GM21786 (cell line): ENCODE measurements at regions not wholly inside any gene's neighbourhood (a gene's known extent, or its start where the extent isn't known, plus 50 kb on each side); places are given as distances from the start of the nearest gene placed in this dataset.

ENCODE experiments used
- ATAC-seq: cut with Tn5 transposase; IDR thresholded peaks from one replicate; pipeline ENCODE4 v1.9.1; 2021; ENCODE audit not compliant: unreplicated experiment

GRCh38 chr3:178302966-178303930, 233.0 kb upstream of the KCNMB2 start:
- no peak for ATAC-seq

- no peak for ATAC-seq
Observed at GRCh38 chr3:178304758-178305467, 231.3 kb upstream of the KCNMB2 start.

GRCh38 chr3:178306432-178307115, 229.7 kb upstream of the KCNMB2 start:
- no peak for ATAC-seq

- no peak for ATAC-seq
Observed at GRCh38 chr3:178308771-178309170, 227.5 kb upstream of the KCNMB2 start.

GRCh38 chr3:178310949-178311348, 225.3 kb upstream of the KCNMB2 start:
- no peak for ATAC-seq

GRCh38 chr3:178313716-178314115, 222.5 kb upstream of the KCNMB2 start:
- ATAC-seq, result no peak

GRCh38 chr3:178318340-178318739, 217.9 kb upstream of the KCNMB2 start:
- ATAC-seq, result no peak

GRCh38 chr3:178318941-178319816, 217.1 kb upstream of the KCNMB2 start:
- no peak for ATAC-seq

- no peak for ATAC-seq
Observed at GRCh38 chr3:178320456-178321351, 215.5 kb upstream of the KCNMB2 start.

- ATAC-seq, result no peak
Observed at GRCh38 chr3:178324356-178324755, 211.9 kb upstream of the KCNMB2 start.

- no peak for ATAC-seq
Observed at GRCh38 chr3:178325330-178325729, 210.9 kb upstream of the KCNMB2 start.

GRCh38 chr3:178329936-178330335, 206.3 kb upstream of the KCNMB2 start:
- ATAC-seq, result no peak

GRCh38 chr3:178334239-178334638, 202.0 kb upstream of the KCNMB2 start:
- no peak for ATAC-seq

GRCh38 chr3:178336336-178336735, 199.9 kb upstream of the KCNMB2 start:
- no peak for ATAC-seq

- ATAC-seq, result no peak
Observed at GRCh38 chr3:178340506-178340905, 195.7 kb upstream of the KCNMB2 start.

- no peak for ATAC-seq
Observed at GRCh38 chr3:178341636-178342035, 194.6 kb upstream of the KCNMB2 start.

- ATAC-seq, result no peak
Observed at GRCh38 chr3:178342111-178342510, 194.1 kb upstream of the KCNMB2 start.

- ATAC-seq, result no peak
Observed at GRCh38 chr3:178343433-178344038, 192.7 kb upstream of the KCNMB2 start.

- ATAC-seq, result no peak
Observed at GRCh38 chr3:178345944-178346343, 190.3 kb upstream of the KCNMB2 start.
